OCI-LY7 (cell line): ENCODE measurements at regions not wholly inside any gene's neighbourhood (a gene's known extent, or its start where the extent isn't known, plus 50 kb on each side); places are given as distances from the start of the nearest gene placed in this dataset.

Experiments used
- BruUV-seq: library from RNA; stranded (reverse); fragments of 400-500 nt; replicated peaks from 2 replicates; lab custom pipeline; 2021; lab: Mats Ljungman, UMichigan
- CTCF ChIA-PET: fragments of 300-600 bp; sonication (Branson Sonifier 250); formaldehyde crosslinking; loops from one replicate; lab custom pipeline; 2022; ENCODE audit warnings: antibody characterized with exemption; ENCODE audit not compliant: unreplicated experiment; lab: Charles Lee
- POLR2A ChIA-PET: fragments of 300-600 bp; sonication (Branson Sonifier 250); formaldehyde crosslinking; loops from one replicate; lab custom pipeline; 2022; ENCODE audit warnings: antibody characterized with exemption; lab: Charles Lee
- DNase-seq: peaks from one replicate; pipeline ENCODE4 v3.0.0-alpha.2; 2015; ENCODE audit warnings: low spot score
- H2AFZ ChIP-seq: fragments of 200-600 bp; sonication (generic), shearing (Covaris generic); 2 replicates; pipeline ENCODE4 v1.6.1; 2014; ENCODE audit warnings: mild to moderate bottlenecking, antibody characterized with exemption, low read length, moderate library complexity
- H3K27ac ChIP-seq: fragments of 200-600 bp; sonication (generic); 2 replicates; pipeline ENCODE4 v1.5.1; 2014; ENCODE audit warnings: mixed run types, low read depth, mild to moderate bottlenecking, moderate library complexity, low read length, inconsistent platforms; ENCODE audit not compliant: poor library complexity, severe bottlenecking
- H3K36me3 ChIP-seq: fragments of 200-600 bp; sonication (generic); 2 replicates; pipeline ENCODE4 v1.6.1; 2014; ENCODE audit warnings: mild to moderate bottlenecking, antibody characterized with exemption, low read length, moderate library complexity, mixed read lengths; ENCODE audit not compliant: insufficient read depth
- H3K4me1 ChIP-seq: fragments of 200-600 bp; sonication (generic); 2 replicates; pipeline ENCODE4 v1.5.1; 2014; ENCODE audit warnings: mild to moderate bottlenecking, low read length; ENCODE audit not compliant: insufficient read depth, poor library complexity, severe bottlenecking
- H3K4me2 ChIP-seq: fragments of 200-600 bp; sonication (generic); 2 replicates; pipeline ENCODE4 v1.6.1; 2014; ENCODE audit warnings: mild to moderate bottlenecking, low read length
- H3K4me3 ChIP-seq: fragments of 200-600 bp; sonication (generic); 2 replicates; pipeline ENCODE4 v1.5.1; 2014; ENCODE audit warnings: mild to moderate bottlenecking, low read depth, low read length; ENCODE audit not compliant: poor library complexity, severe bottlenecking
- H3K79me2 ChIP-seq: fragments of 200-600 bp; sonication (generic); 2 replicates; pipeline ENCODE4 v1.6.1; 2016; ENCODE audit warnings: low read depth, mild to moderate bottlenecking, low read length, moderate library complexity, mixed read lengths; ENCODE audit not compliant: insufficient read depth
- H3K9me2 ChIP-seq: fragments of 200-600 bp; sonication (generic); 2 replicates; pipeline ENCODE4 v1.6.1; 2016; ENCODE audit warnings: mild to moderate bottlenecking, low read length, mixed read lengths; ENCODE audit not compliant: insufficient read depth
- H3K9me3 ChIP-seq: fragments of 200-600 bp; sonication (generic); 2 replicates; pipeline ENCODE4 v1.6.1; 2014; ENCODE audit warnings: mild to moderate bottlenecking, mixed run types, low read length, mixed read lengths
- H4K20me1 ChIP-seq: fragments of 200-600 bp; sonication (generic); 2 replicates; pipeline ENCODE4 v1.6.1; 2014; ENCODE audit warnings: mild to moderate bottlenecking, antibody characterized with exemption, low read length, moderate library complexity, mixed read lengths; ENCODE audit not compliant: insufficient read depth
- CTCF ChIP-seq: fragments of 200-600 bp; sonication (generic); conservative IDR thresholded peaks from 2 replicates; pipeline ENCODE4 v1.5.1; 2014; ENCODE audit warnings: mild to moderate bottlenecking, antibody characterized with exemption, low read length, moderate library complexity, mixed read lengths
- EZH2phosphoT487 ChIP-seq: fragments of 200-600 bp; sonication (generic); IDR thresholded peaks from 2 replicates; pipeline ENCODE4 v1.6.1; 2018; ENCODE audit warnings: low read depth, borderline replicate concordance, mild to moderate bottlenecking, mixed run types, antibody characterized with exemption, low read length, moderate library complexity, mixed read lengths
- intact Hi-C: fragments of 100-400 bp; cut with micrococcal nuclease; formaldehyde crosslinking; loops from one replicate; pipeline ENCODE4 v1.10.0; 2022; ENCODE audit not compliant: unreplicated experiment

- DNase-seq, result no peak
- H2AFZ ChIP-seq, result no peak overlapping the region
- ChIA-PET POLR2A (interaction anchor here (0.6 kb wide), 1 partner anchor 1656 kb away, joined by 3 read pairs; no protein-coding TSS in a partner anchor), CTCF (no interaction called here)
- no peaks in the 10 kb centered on the region for H3K9me3 ChIP-seq
- no peaks in the 10 kb centered on the region for H3K79me2 ChIP-seq
- BruUV-seq, result no TSS peak
- no peaks in the 10 kb centered on the region for H3K36me3 ChIP-seq
- H3K4me3 ChIP-seq, result no peak overlapping the region
- TF ChIP-seq CTCF, result no peak
- TF ChIP-seq EZH2phosphoT487, result no peak
- intact Hi-C loops, result no loop called here
- no peak overlapping the region for H3K27ac ChIP-seq
- H4K20me1 ChIP-seq, result no peaks in the 10 kb centered on the region
- H3K4me1 ChIP-seq, result no peaks in the 10 kb centered on the region
- H3K4me2 ChIP-seq, result no peak overlapping the region
- no peaks in the 10 kb centered on the region for H3K9me2 ChIP-seq
Measured at GRCh38 chr4:106628586-106629267, 260.1 kb upstream of the GIMD1 start.

- TF ChIP-seq CTCF, result no peak
- no peak for TF ChIP-seq EZH2phosphoT487
- Histone ChIP-seq H4K20me1 (no peaks in the 10 kb centered on the region), H2AFZ (no peak overlapping the region), H3K4me2 (no peak overlapping the region), H3K36me3 (no peaks in the 10 kb centered on the region), H3K9me3 (no peaks in the 10 kb centered on the region), H3K4me3 (no peak overlapping the region), H3K27ac (no peak overlapping the region), H3K79me2 (no peaks in the 10 kb centered on the region), H3K4me1 (no peaks in the 10 kb centered on the region), H3K9me2 (no peaks in the 10 kb centered on the region)
- no peak for DNase-seq
- ChIA-PET POLR2A (no interaction called here), CTCF (no interaction called here)
- BruUV-seq, result no TSS peak
- intact Hi-C loops, result no loop called here
Measured at GRCh38 chr4:106627051-106627450, 258.5 kb upstream of the GIMD1 start.

GRCh38 chr4:106624671-106625070 is 256.1 kb upstream of the GIMD1 start:
- Histone ChIP-seq H3K79me2 (no peaks in the 10 kb centered on the region), H3K4me3 (no peak overlapping the region), H2AFZ (no peak overlapping the region), H3K4me2 (no peak overlapping the region), H3K9me3 (no peaks in the 10 kb centered on the region), H3K36me3 (no peaks in the 10 kb centered on the region), H3K27ac (no peak overlapping the region), H3K4me1 (no peaks in the 10 kb centered on the region), H3K9me2 (no peaks in the 10 kb centered on the region), H4K20me1 (no peaks in the 10 kb centered on the region)
- DNase-seq, result no peak
- POLR2A ChIA-PET, result no interaction called here
- CTCF ChIA-PET, result no interaction called here
- no peak for TF ChIP-seq EZH2phosphoT487
- TF ChIP-seq CTCF, result no peak
- intact Hi-C loops, result no loop called here
- no TSS peak for BruUV-seq
